MM.1S (cell line): ENCODE measurements at regions not wholly inside any gene's neighbourhood (a gene's known extent, or its start where the extent isn't known, plus 50 kb on each side); places are given as distances from the start of the nearest gene placed in this dataset.

Source experiments
- EZH2 ChIP-seq: fragments of 300-600 bp; sonication (generic); optimal IDR thresholded peaks from 2 replicates; pipeline ENCODE3; 2017; ENCODE audit warnings: low read depth, mild to moderate bottlenecking, antibody characterized with exemption, low read length, mixed read lengths
- TF ChIP-seq, protein P1 (sequence below): fragments of 300-600 bp; sonication (generic); IDR thresholded peaks from 2 replicates; pipeline ENCODE4 v1.5.1; 2016; ENCODE audit warnings: antibody characterized with exemption, low read length, mixed read lengths

GRCh38 chr3:94928921-94929320 is 866.1 kb downstream of the NSUN3 start:
- TF ChIP-seq, protein P1, sequence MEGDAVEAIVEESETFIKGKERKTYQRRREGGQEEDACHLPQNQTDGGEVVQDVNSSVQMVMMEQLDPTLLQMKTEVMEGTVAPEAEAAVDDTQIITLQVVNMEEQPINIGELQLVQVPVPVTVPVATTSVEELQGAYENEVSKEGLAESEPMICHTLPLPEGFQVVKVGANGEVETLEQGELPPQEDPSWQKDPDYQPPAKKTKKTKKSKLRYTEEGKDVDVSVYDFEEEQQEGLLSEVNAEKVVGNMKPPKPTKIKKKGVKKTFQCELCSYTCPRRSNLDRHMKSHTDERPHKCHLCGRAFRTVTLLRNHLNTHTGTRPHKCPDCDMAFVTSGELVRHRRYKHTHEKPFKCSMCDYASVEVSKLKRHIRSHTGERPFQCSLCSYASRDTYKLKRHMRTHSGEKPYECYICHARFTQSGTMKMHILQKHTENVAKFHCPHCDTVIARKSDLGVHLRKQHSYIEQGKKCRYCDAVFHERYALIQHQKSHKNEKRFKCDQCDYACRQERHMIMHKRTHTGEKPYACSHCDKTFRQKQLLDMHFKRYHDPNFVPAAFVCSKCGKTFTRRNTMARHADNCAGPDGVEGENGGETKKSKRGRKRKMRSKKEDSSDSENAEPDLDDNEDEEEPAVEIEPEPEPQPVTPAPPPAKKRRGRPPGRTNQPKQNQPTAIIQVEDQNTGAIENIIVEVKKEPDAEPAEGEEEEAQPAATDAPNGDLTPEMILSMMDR = no peak
- no peak for TF ChIP-seq EZH2
